Dermis microvascular lymphatic vessel endothelial cell (primary cell): ENCODE measurements at regions not wholly inside any gene's neighbourhood (a gene's known extent, or its start where the extent isn't known, plus 50 kb on each side); places are given as distances from the start of the nearest gene placed in this dataset.

Source experiments
- DNase-seq, 2 donors: peaks; one replicate each; pipeline versions ENCODE4 v3.0.0 to v3.0.0-alpha.2; 2010; ENCODE audit warnings: low read depth in 2 of 2

- DNase-seq, result no peak
Measured at GRCh38 chr10:123451618-123452245, 214.4 kb upstream of the GPR26 start.

- no peak for DNase-seq
Measured at GRCh38 chr10:123454987-123455386, 211.2 kb upstream of the GPR26 start.

- DNase-seq, result no peak
Measured at GRCh38 chr10:123455861-123456260, 210.3 kb upstream of the GPR26 start.

- DNase-seq, result no peak
Measured at GRCh38 chr10:123458933-123459332, 207.2 kb upstream of the GPR26 start.

- DNase-seq, result no peak
Measured at GRCh38 chr10:123459371-123460091, 206.6 kb upstream of the GPR26 start.

- DNase-seq, result no peak
Measured at GRCh38 chr10:123462246-123462645, 203.9 kb upstream of the GPR26 start.

- DNase-seq, result no peak
Measured at GRCh38 chr10:123462756-123463155, 203.4 kb upstream of the GPR26 start.

GRCh38 chr10:123463181-123463580 is 203.0 kb upstream of the GPR26 start:
- DNase-seq, result no peak

- no peak for DNase-seq
Measured at GRCh38 chr10:123463698-123464097, 202.5 kb upstream of the GPR26 start.

GRCh38 chr10:123464430-123465323 is 201.5 kb upstream of the GPR26 start:
- DNase-seq, result no peak

- DNase-seq, result no peak
Measured at GRCh38 chr10:123470336-123470921, 195.7 kb upstream of the GPR26 start.

GRCh38 chr10:123471811-123472210 is 194.3 kb upstream of the GPR26 start:
- DNase-seq, result no peak

- no peak for DNase-seq
Measured at GRCh38 chr10:123472606-123473005, 193.5 kb upstream of the GPR26 start.

GRCh38 chr10:123474700-123475099 is 191.5 kb upstream of the GPR26 start:
- DNase-seq, result no peak

GRCh38 chr10:123475466-123475865 is 190.7 kb upstream of the GPR26 start:
- no peak for DNase-seq

- no peak for DNase-seq
Measured at GRCh38 chr10:123478116-123478515, 188.0 kb upstream of the GPR26 start.

GRCh38 chr10:123479640-123480039 is 186.5 kb upstream of the GPR26 start:
- no peak for DNase-seq

GRCh38 chr10:123480344-123480743 is 185.8 kb upstream of the GPR26 start:
- DNase-seq, result no peak

GRCh38 chr10:123480845-123481244 is 185.3 kb upstream of the GPR26 start:
- DNase-seq, result no peak

GRCh38 chr10:123484722-123485121 is 181.4 kb upstream of the GPR26 start:
- no peak for DNase-seq

GRCh38 chr10:123485341-123485960 is 180.7 kb upstream of the GPR26 start:
- DNase-seq, result no peak

GRCh38 chr10:123488436-123488835 is 177.7 kb upstream of the GPR26 start:
- no peak for DNase-seq
